ELR (cell line): ENCODE measurements at regions not wholly inside any gene's neighbourhood (a gene's known extent, or its start where the extent isn't known, plus 50 kb on each side); places are given as distances from the start of the nearest gene placed in this dataset.
A peak's percentile ranks its signal among the peaks of the same experiment; 100 is the strongest.

ENCODE experiments used
- DNase-seq: peaks from one replicate; pipeline ENCODE4 v3.0.0-alpha.2; 2015; ENCODE audit warnings: low read depth

- no peak for DNase-seq
Measured at GRCh38 chr9:26313108-26313507, 579.5 kb downstream of the CAAP1 start.

- DNase-seq = no peak
Measured at GRCh38 chr9:26311463-26311995, 581.1 kb downstream of the CAAP1 start.

- DNase-seq = peak; percentile 58
Measured at GRCh38 chr9:26310294-26310693, 582.3 kb downstream of the CAAP1 start.

GRCh38 chr9:26308328-26308727 lies 584.3 kb downstream of the CAAP1 start:
- peak; percentile 42 for DNase-seq

- peak; percentile 7 for DNase-seq
Measured at GRCh38 chr9:26301659-26302058, 590.9 kb downstream of the CAAP1 start.

- no peak for DNase-seq
Measured at GRCh38 chr9:26301046-26301445, 591.6 kb downstream of the CAAP1 start.

- peak; percentile 64 for DNase-seq
Measured at GRCh38 chr9:26296910-26297572, 595.6 kb downstream of the CAAP1 start.

GRCh38 chr9:26292943-26293342 lies 599.7 kb downstream of the CAAP1 start:
- peak; percentile 68 for DNase-seq

- DNase-seq = no peak
Measured at GRCh38 chr9:26271495-26272122, 593.4 kb upstream of the TUSC1 start.

GRCh38 chr9:26266146-26266793 lies 588.0 kb upstream of the TUSC1 start:
- no peak for DNase-seq

- DNase-seq = peak; percentile 86
Measured at GRCh38 chr9:26264709-26265601, 586.7 kb upstream of the TUSC1 start.

GRCh38 chr9:26263478-26263877 lies 585.2 kb upstream of the TUSC1 start:
- DNase-seq = no peak

GRCh38 chr9:26262421-26263107 lies 584.3 kb upstream of the TUSC1 start:
- peak; percentile 30 for DNase-seq

GRCh38 chr9:26261503-26262330 lies 583.5 kb upstream of the TUSC1 start:
- peak; percentile 80 for DNase-seq

- DNase-seq = peak; percentile 74
Measured at GRCh38 chr9:26260238-26260637, 582.0 kb upstream of the TUSC1 start.

GRCh38 chr9:26247861-26248260 lies 569.6 kb upstream of the TUSC1 start:
- DNase-seq = no peak

GRCh38 chr9:26244661-26245451 lies 566.6 kb upstream of the TUSC1 start:
- DNase-seq = no peak

GRCh38 chr9:26243726-26244125 lies 565.5 kb upstream of the TUSC1 start:
- peak; percentile 69 for DNase-seq

- DNase-seq = no peak
Measured at GRCh38 chr9:26243029-26243697, 564.9 kb upstream of the TUSC1 start.
